H9 (cell line): ENCODE measurements at regions not wholly inside any gene's neighbourhood (a gene's known extent, or its start where the extent isn't known, plus 50 kb on each side); places are given as distances from the start of the nearest gene placed in this dataset.

ENCODE experiments used
- DNase-seq: peaks from one replicate; pipeline ENCODE4 v3.0.0-alpha.2; 2017
- H2AFZ ChIP-seq: one replicate; pipeline ENCODE4 v1.6.1; 2013; ENCODE audit warnings: mild to moderate bottlenecking, low read length, control low read depth, moderate library complexity
- H2AK5ac ChIP-seq: 2 replicates; pipeline ENCODE4 v1.6.1; 2013; ENCODE audit warnings: low read length, control low read depth, mixed read lengths; ENCODE audit not compliant: insufficient read length
- H2BK120ac ChIP-seq: one replicate; pipeline ENCODE4 v1.6.1; 2013; ENCODE audit warnings: low read depth, mild to moderate bottlenecking, low read length, control low read depth, inconsistent platforms; ENCODE audit not compliant: poor library complexity, severe bottlenecking
- H2BK12ac ChIP-seq: 2 replicates; pipeline ENCODE4 v1.6.1; 2013; ENCODE audit warnings: low read length, control low read depth, mixed read lengths, low read depth; ENCODE audit not compliant: insufficient read length
- H2BK15ac ChIP-seq: 2 replicates; pipeline ENCODE4 v1.6.1; 2013; ENCODE audit warnings: low read depth, low read length, control low read depth
- H2BK20ac ChIP-seq: one replicate; pipeline ENCODE4 v1.6.1; 2013; ENCODE audit warnings: low read depth, mild to moderate bottlenecking, low read length, control low read depth, inconsistent platforms; ENCODE audit not compliant: poor library complexity, severe bottlenecking
- H2BK5ac ChIP-seq: 2 replicates; pipeline ENCODE4 v1.6.1; 2013; ENCODE audit warnings: low read length, control low read depth, mixed read lengths; ENCODE audit not compliant: insufficient read length
- H3K14ac ChIP-seq: 2 replicates; pipeline ENCODE4 v1.6.1; 2013; ENCODE audit warnings: low read length, control low read depth; ENCODE audit not compliant: insufficient read depth
- H3K18ac ChIP-seq: 2 replicates; pipeline ENCODE4 v1.6.1; 2013; ENCODE audit warnings: low read depth, mild to moderate bottlenecking, mixed read lengths, low read length, control low read depth; ENCODE audit not compliant: insufficient read length
- H3K23ac ChIP-seq: 2 replicates; pipeline ENCODE4 v1.6.1; 2013; ENCODE audit warnings: low read length, control low read depth, mixed read lengths, low read depth; ENCODE audit not compliant: insufficient read length
- H3K23me2 ChIP-seq: 2 replicates; pipeline ENCODE4 v1.6.1; 2013; ENCODE audit warnings: low read depth, mild to moderate bottlenecking, mixed read lengths, low read length, control low read depth; ENCODE audit not compliant: insufficient read length, poor library complexity, severe bottlenecking
- H3K27ac ChIP-seq: 2 replicates; pipeline ENCODE4 v1.5.1; 2013; ENCODE audit warnings: low read length, control low read depth, mixed read lengths, low read depth; ENCODE audit not compliant: insufficient read length
- H3K27me3 ChIP-seq: 2 replicates; pipeline ENCODE4 v1.6.1; 2013; ENCODE audit warnings: low read length, control low read depth, inconsistent platforms; ENCODE audit not compliant: insufficient read depth
- H3K4ac ChIP-seq: 2 replicates; pipeline ENCODE4 v1.6.1; 2013; ENCODE audit warnings: low read depth, mild to moderate bottlenecking, control low read depth, inconsistent platforms, low read length, moderate library complexity
- H3K4me1 ChIP-seq: 2 replicates; pipeline ENCODE4 v1.6.1; 2013; ENCODE audit warnings: low read length, control low read depth, inconsistent platforms; ENCODE audit not compliant: insufficient read depth
- H3K4me2 ChIP-seq: 2 replicates; pipeline ENCODE4 v1.6.1; 2013; ENCODE audit warnings: low read length, control low read depth, mixed read lengths; ENCODE audit not compliant: insufficient read length, insufficient read depth
- H3K56ac ChIP-seq: 2 replicates; pipeline ENCODE4 v1.6.1; 2013; ENCODE audit warnings: low read depth, mild to moderate bottlenecking, mixed read lengths, low read length, control low read depth; ENCODE audit not compliant: insufficient read length
- H3K79me1 ChIP-seq: 2 replicates; pipeline ENCODE4 v1.6.1; 2013; ENCODE audit warnings: low read depth, mild to moderate bottlenecking, moderate library complexity, low read length, control low read depth, inconsistent platforms; ENCODE audit not compliant: insufficient read depth, poor library complexity, severe bottlenecking
- H3K79me2 ChIP-seq: 2 replicates; pipeline ENCODE4 v1.6.1; 2013; ENCODE audit warnings: low read length, control low read depth, inconsistent platforms; ENCODE audit not compliant: insufficient read depth
- H3K9ac ChIP-seq: 2 replicates; pipeline ENCODE4 v1.6.1; 2013; ENCODE audit warnings: low read length, control low read depth, mixed read lengths; ENCODE audit not compliant: insufficient read length; ENCODE audit errors: extremely low read depth
- H3K9me3 ChIP-seq: one replicate; pipeline ENCODE4 v1.6.1; 2013; ENCODE audit warnings: low read depth, low read length, inconsistent platforms; ENCODE audit not compliant: control insufficient read depth
- H3T11ph ChIP-seq: one replicate; pipeline ENCODE4 v1.6.1; 2013; ENCODE audit warnings: mild to moderate bottlenecking, low read length, control low read depth, inconsistent platforms
- H4K20me1 ChIP-seq: one replicate; pipeline ENCODE4 v1.6.1; 2013; ENCODE audit not compliant: control insufficient read depth, insufficient read length, insufficient read depth
- H4K5ac ChIP-seq: 2 replicates; pipeline ENCODE4 v1.6.1; 2013; ENCODE audit warnings: low read depth, mild to moderate bottlenecking, mixed read lengths, low read length, control low read depth; ENCODE audit not compliant: insufficient read length
- H4K8ac ChIP-seq: replicated peaks from 2 replicates; pipeline ENCODE4 v1.6.1; 2013; ENCODE audit warnings: low read length, control low read depth, mixed read lengths, low read depth; ENCODE audit not compliant: insufficient read length
- H4K91ac ChIP-seq: 2 replicates; pipeline ENCODE4 v1.6.1; 2013; ENCODE audit warnings: low read depth, mild to moderate bottlenecking, moderate library complexity, mixed read lengths, low read length, control low read depth; ENCODE audit not compliant: insufficient read length
- H3K27ac Mint-ChIP-seq, 3 experiments: 2 replicates in 2 of 3; 3 replicates in 1 of 3; pipeline ENCODE4 v1.8.0; 2020 to 2021; ENCODE audit warnings: mixed read lengths in 3 of 3, mild to moderate bottlenecking in 1 of 3, moderate library complexity in 1 of 3
- H3K27me3 Mint-ChIP-seq: 2 replicates; pipeline ENCODE4 v1.8.0; 2021; ENCODE audit warnings: low read depth, mild to moderate bottlenecking, moderate library complexity, mixed read lengths
- H3K36me3 Mint-ChIP-seq, 3 experiments: 2 replicates in 2 of 3; 3 replicates in 1 of 3; pipeline ENCODE4 v1.8.0; 2020 to 2021; ENCODE audit warnings: low read depth in 3 of 3, mixed read lengths in 3 of 3; ENCODE audit not compliant: insufficient read depth in 1 of 3
- H3K4me1 Mint-ChIP-seq, 2 experiments: 2 replicates each; pipeline ENCODE4 v1.8.0; 2020; ENCODE audit warnings: mixed read lengths in 2 of 2
- H3K4me3 Mint-ChIP-seq, 2 experiments: 2 replicates in 1 of 2; 3 replicates in 1 of 2; pipeline ENCODE4 v1.8.0; 2020 to 2021; ENCODE audit warnings: mild to moderate bottlenecking in 2 of 2, mixed read lengths in 2 of 2, moderate library complexity in 1 of 2
- H3K9me3 Mint-ChIP-seq, 2 experiments: 2 replicates in 1 of 2; 3 replicates in 1 of 2; pipeline ENCODE4 v1.8.0; 2020; ENCODE audit warnings: mild to moderate bottlenecking in 2 of 2, mixed read lengths in 2 of 2, moderate library complexity in 1 of 2
- CTCF ChIP-seq: fragments of 200-600 bp; sonication (generic); conservative IDR thresholded peaks from 3 replicates; pipeline ENCODE4 v1.8.0; 2021; ENCODE audit warnings: antibody characterized with exemption, mild to moderate bottlenecking
- WGBS: extraction: QIAGEN DNeasy Blood & Tissue Kit; methylation state at CpG from one replicate; pipeline ENCODE4 v1.1.7; 2013; ENCODE audit warnings: missing lambda C conversion rate, low lambda C conversion rate, mixed read lengths; ENCODE audit not compliant: insufficient read length; ENCODE audit errors: extremely low coverage; 5-methylcytosine and 5-hydroxymethylcytosine counted together

GRCh38 chr11:122517403-122518379, 137.8 kb upstream of the UBASH3B start:
- Histone ChIP-seq H3K27ac (no peak overlapping the region), H3K27me3 (no peaks in the 10 kb centered on the region)

More at GRCh38 chr11:122517403-122518379, 137.8 kb upstream of the UBASH3B start:
- H3K9ac ChIP-seq = no peak overlapping the region
- H2AFZ ChIP-seq = no peak overlapping the region
- no peak overlapping the region for H2BK15ac ChIP-seq
- no peak overlapping the region for H2BK20ac ChIP-seq
- WGBS = no CpG with 5 or more reads among the region's 4 CpGs
- H3K14ac ChIP-seq = no peak overlapping the region
- no peaks in the 10 kb centered on the region for H4K20me1 ChIP-seq
- no peak overlapping the region for H3K4me2 ChIP-seq
- no peaks in the 10 kb centered on the region; the same call in 1 of the 2 replicates for H3K4me1 ChIP-seq
- no peak for DNase-seq
- Mint-ChIP-seq H3K9me3 (no peaks in the 10 kb centered on the region; a peak in 2 of 5 replicates), H3K4me1 (peaks cover 8 to 12% of the 10 kb centered on the region in 2 experiments), H3K27ac (no peak overlapping the region), H3K4me3 (no peak overlapping the region), H3K27me3 (no peaks in the 10 kb centered on the region), H3K36me3 (peaks cover 0 to 4% (median 2%) of the 10 kb centered on the region in 3 experiments; a peak in 2 of 7 replicates)
- no peaks in the 10 kb centered on the region for H3K9me3 ChIP-seq
- H4K5ac ChIP-seq = no peak overlapping the region
- H3T11ph ChIP-seq = no peak overlapping the region
- H3K23me2 ChIP-seq = no peaks in the 10 kb centered on the region
- no peak overlapping the region for H2BK12ac ChIP-seq
- no peak for TF ChIP-seq CTCF
- H2BK5ac ChIP-seq = no peak overlapping the region
- no peak overlapping the region for H3K18ac ChIP-seq
- no peak overlapping the region for H3K56ac ChIP-seq
- H3K4ac ChIP-seq = no peak overlapping the region
- no peaks in the 10 kb centered on the region for H3K79me1 ChIP-seq
- no peak overlapping the region for H3K23ac ChIP-seq
- no peaks in the 10 kb centered on the region for H3K79me2 ChIP-seq
- H2AK5ac ChIP-seq = no peak overlapping the region
- no peak overlapping the region for H2BK120ac ChIP-seq
- no peak overlapping the region for H4K8ac ChIP-seq
- no peak overlapping the region for H4K91ac ChIP-seq
